C4-2B (cell line): ENCODE measurements at regions not wholly inside any gene's neighbourhood (a gene's known extent, or its start where the extent isn't known, plus 50 kb on each side); places are given as distances from the start of the nearest gene placed in this dataset.

Experiments used
- CTCF ChIP-seq: fragments of 450-650 bp; conservative IDR thresholded peaks from 2 replicates; pipeline ENCODE4 v1.5.1; 2017; ENCODE audit warnings: mild to moderate bottlenecking
- ZFX ChIP-seq: fragments of 450-650 bp; IDR thresholded peaks from 2 replicates; pipeline ENCODE4 v1.6.1; 2017

- TF ChIP-seq CTCF (no peak), ZFX (no peak)
Measured at GRCh38 chr14:71675126-71675899, 256.9 kb upstream of the RGS6 start.
